ENCODE measurements at regions not wholly inside any gene's neighbourhood (a gene's known extent, or its start where the extent isn't known, plus 50 kb on each side); places are given as distances from the start of the nearest gene placed in this dataset.
"Not testable (repeated sequence)": the region's sequence is repeated elsewhere in the genome, so short reads cannot be mapped to it uniquely, and the experiment has no call there.

DNA sequence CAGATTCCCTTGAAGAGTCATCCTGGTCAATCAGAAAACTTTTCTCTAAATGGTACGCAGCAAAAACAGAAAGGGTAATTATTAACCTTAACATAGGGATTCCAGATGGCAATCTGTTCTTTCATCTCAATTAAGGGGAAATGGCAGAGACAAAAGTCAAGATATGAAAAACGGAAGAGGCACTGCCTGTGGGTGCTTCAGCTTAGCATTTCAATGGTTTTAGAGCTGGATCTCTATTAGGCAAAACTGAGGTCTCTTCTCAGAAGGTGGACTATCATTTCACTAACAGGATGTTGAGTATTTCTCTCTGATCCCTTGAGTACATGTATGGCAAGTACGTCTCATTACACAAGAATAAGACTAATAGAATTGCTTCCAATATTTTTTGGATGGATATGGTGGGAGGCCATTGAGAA is 296.9 kb downstream of the HIVEP2 start:
- Histone ChIP-seq H3K27ac (no peak overlapping the region), H3K4me1 (no peaks in the 10 kb centered on the region), H3K27me3 (peaks cover 5% of the 10 kb centered on the region), H3K36me3 (no peaks in the 10 kb centered on the region), H3K9me3 (no peaks in the 10 kb centered on the region), H3K4me3 (no peak overlapping the region)
- DNase-seq: no peak
- TF ChIP-seq, protein P1, sequence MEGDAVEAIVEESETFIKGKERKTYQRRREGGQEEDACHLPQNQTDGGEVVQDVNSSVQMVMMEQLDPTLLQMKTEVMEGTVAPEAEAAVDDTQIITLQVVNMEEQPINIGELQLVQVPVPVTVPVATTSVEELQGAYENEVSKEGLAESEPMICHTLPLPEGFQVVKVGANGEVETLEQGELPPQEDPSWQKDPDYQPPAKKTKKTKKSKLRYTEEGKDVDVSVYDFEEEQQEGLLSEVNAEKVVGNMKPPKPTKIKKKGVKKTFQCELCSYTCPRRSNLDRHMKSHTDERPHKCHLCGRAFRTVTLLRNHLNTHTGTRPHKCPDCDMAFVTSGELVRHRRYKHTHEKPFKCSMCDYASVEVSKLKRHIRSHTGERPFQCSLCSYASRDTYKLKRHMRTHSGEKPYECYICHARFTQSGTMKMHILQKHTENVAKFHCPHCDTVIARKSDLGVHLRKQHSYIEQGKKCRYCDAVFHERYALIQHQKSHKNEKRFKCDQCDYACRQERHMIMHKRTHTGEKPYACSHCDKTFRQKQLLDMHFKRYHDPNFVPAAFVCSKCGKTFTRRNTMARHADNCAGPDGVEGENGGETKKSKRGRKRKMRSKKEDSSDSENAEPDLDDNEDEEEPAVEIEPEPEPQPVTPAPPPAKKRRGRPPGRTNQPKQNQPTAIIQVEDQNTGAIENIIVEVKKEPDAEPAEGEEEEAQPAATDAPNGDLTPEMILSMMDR (IDR thresholded peaks at IDR 0.05): no peak
- no peak for ATAC-seq
- intact Hi-C loops (cut with DNase I): no loop called here

DNA sequence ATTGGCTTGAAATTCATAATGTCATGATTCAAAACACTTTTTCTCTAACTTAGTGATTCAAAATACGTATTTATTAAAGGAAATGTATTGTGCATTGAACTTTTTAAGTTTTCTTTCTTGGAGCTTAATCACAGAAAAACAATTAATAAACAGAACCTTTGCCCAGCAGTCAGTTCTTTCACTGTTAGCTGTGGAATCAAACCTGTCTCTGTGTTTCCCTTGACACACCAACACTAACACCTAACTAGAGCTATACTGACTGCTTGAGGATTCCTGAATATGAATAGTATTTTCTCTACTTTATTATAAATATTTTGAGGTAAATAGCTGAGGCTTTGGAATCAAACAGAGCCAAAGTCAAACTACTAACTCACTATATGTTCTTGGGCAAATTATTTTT is 296.4 kb downstream of the HIVEP2 start:
- TF ChIP-seq, protein P1 (IDR thresholded peaks at IDR 0.05): no peak
- no peaks in the 10 kb centered on the region for H3K9me3 ChIP-seq
- ATAC-seq (no peak), DNase-seq (no peak)
- H3K4me3 ChIP-seq: no peak overlapping the region
- H3K4me1 ChIP-seq: no peaks in the 10 kb centered on the region
- no peaks in the 10 kb centered on the region for H3K36me3 ChIP-seq
- intact Hi-C loops (cut with DNase I): no loop called here
- peaks cover 5% of the 10 kb centered on the region for H3K27me3 ChIP-seq
- no peak overlapping the region for H3K27ac ChIP-seq

DNA sequence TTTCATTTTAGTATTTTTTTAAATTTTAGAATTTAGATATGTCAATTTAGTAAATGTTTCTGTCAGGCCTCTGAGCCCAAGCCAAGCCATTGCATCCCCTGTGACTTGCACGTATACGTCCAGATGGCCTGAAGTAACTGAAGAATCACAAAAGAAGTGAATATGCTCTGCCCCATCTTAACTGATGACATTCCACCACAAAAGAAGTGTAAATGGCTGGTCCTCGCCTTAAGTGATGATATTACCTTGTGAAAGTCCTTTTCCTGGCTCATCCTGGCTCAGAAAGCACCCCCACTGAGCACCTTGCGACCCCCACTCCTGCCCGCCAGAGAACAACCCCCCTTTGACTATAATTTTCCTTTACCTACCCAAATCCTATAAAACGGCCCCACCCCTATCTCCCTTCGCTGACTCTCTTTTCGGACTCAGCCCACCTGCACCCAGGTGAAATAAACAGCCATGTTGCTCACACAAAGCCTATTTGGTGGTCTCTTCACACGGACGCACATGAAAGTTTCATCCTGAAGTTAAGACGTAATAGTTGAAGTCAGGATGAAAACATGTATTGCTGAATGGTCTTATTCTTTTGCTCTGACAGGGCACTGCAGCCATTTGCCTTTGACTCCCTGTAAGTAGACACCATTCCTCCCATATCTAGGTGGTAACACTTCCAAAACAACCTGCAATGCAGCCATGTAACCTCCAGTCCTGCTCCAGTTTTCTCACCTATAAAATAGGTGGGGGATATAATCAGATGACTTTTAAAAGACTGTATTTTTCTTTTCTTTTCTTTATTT is 295.3 kb downstream of the HIVEP2 start:
- ATAC-seq; H3K4me3 ChIP-seq; DNase-seq; H3K4me1 ChIP-seq; H3K36me3 ChIP-seq; H3K9me3 ChIP-seq; intact Hi-C loops (cut with DNase I); H3K27me3 ChIP-seq; H3K27ac ChIP-seq: not testable (repeated sequence)

DNA sequence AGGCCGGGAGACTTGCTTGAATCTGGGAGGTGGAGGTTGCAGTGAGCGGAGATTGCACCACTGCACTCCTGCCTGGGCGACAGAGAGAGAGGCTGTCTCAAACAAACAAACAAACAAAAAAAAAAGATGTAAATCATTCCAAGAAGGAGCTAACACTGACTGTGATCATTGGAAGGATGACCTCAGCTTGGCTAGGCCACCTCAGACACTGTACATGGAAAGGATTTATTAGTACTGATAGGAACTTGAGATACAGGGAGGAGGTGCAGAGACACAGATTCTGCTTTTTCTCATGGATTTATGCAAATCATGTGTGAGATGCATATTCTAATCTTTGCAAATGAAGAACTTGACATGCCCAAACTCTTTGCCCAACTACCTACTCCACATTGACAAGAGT is 293.6 kb downstream of the HIVEP2 start:
- Histone ChIP-seq H3K4me1 (no peaks in the 10 kb centered on the region), H3K27ac (no peak overlapping the region), H3K27me3 (peaks cover 5% of the 10 kb centered on the region), H3K9me3 (no peaks in the 10 kb centered on the region), H3K4me3 (no peak overlapping the region), H3K36me3 (no peaks in the 10 kb centered on the region)
- intact Hi-C loops (cut with DNase I): no loop called here
- DNase-seq (no peak), ATAC-seq (no peak)
- TF ChIP-seq, protein P1 (IDR thresholded peaks at IDR 0.05): no peak

DNA sequence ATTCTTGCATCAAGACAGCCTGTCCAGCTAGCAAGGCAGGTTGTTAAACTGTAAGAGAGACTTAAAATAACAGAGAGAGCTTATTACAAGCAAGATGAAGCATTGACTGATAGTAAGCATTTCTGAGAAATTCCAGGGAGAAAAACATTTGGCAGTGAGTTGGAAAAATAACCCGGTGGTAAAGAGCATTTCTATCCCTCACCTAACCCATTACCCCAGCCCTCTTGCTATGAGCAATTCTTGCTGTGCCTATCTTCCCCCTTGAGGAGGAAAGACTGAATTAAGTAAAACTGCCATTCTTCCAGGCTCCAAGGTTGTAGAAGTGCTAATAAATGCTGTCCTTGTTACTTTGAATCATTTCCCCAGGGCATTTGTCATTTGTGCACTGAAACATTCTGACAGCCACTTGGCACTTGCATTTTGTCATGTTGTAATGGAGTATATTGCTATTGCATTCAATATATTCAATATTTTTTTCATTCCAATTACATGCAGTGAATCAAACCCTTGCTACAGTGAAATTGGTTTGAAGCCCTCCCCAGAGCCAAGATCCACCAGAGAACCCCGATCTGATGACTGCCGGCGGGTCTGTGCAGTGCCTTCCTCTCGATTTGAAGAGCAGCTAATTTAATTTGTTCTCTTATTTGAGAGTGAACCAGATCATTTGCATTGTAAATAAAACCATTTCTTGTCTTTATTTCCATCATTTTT is 291.1 kb downstream of the HIVEP2 start:
- TF ChIP-seq, protein P1 (IDR thresholded peaks at IDR 0.05): no peak
- Histone ChIP-seq H3K27ac (no peak overlapping the region), H3K36me3 (no peaks in the 10 kb centered on the region), H3K9me3 (no peaks in the 10 kb centered on the region), H3K4me1 (no peaks in the 10 kb centered on the region), H3K27me3 (no peaks in the 10 kb centered on the region), H3K4me3 (no peak overlapping the region)
- ATAC-seq (no peak), DNase-seq (no peak)
- intact Hi-C loops (cut with DNase I): no loop called here

DNA sequence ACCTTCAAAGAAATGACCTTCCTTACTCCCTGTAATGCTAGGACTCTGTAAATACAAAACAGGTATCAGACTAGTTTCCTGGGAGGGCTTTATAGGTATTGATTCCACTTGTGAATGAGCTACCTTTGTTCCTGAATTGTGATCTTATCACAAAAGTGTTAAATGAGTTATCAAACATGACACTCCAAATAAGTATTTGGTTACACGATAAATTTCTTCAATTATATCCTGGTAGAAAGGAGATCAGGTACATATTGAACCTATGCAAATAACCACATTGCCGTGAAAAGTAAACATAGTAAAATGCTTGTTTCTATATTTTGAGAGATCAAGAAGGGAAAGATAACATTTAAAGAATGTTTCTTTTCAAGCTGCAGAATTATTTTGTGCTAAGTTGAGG is 285.3 kb downstream of the HIVEP2 start:
- intact Hi-C loops (cut with DNase I): no loop called here
- H3K9me3 ChIP-seq: no peaks in the 10 kb centered on the region
- no peaks in the 10 kb centered on the region for H3K27me3 ChIP-seq
- no peaks in the 10 kb centered on the region for H3K4me1 ChIP-seq
- no peak overlapping the region for H3K4me3 ChIP-seq
- no peak overlapping the region for H3K27ac ChIP-seq
- TF ChIP-seq, protein P1 (IDR thresholded peaks at IDR 0.05): no peak
- no peak for ATAC-seq
- H3K36me3 ChIP-seq: no peaks in the 10 kb centered on the region
- DNase-seq: no peak

All from upper lobe of right lung (tissue), 1 donor.